ENCODE measurements at regions not wholly inside any gene's neighbourhood (a gene's known extent, or its start where the extent isn't known, plus 50 kb on each side); places are given as distances from the start of the nearest gene placed in this dataset.

DNA sequence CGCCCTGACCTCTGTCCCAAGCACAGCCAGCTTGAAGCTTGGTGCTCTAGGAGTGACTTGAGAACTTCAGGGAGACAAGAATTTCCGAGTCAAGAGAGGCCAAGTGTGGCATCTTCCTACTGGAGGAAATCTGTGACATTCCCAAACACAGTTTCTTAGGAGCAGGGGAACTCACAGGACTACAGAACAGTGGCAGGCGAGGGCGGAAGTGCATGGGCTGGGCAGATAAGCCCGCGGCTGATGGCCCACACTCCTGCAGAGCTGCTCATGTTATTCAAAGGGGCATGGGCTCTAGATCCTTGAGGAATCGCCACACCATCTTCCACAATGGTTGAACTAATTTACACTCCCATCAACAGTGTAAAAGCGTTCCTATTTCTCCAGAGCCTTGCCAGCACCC lies 168.8 kb downstream of the KATNAL1 start:
- Histone ChIP-seq H3K4me3 (ENCODE audit: low read depth, low read length) (no peak overlapping the region), H3K27me3 (replicated peaks) (no peaks in the 10 kb centered on the region), H3K27ac (peak overlapping the region; percentile 3), H3K36me3 (replicated peaks) (no peaks in the 10 kb centered on the region)
- DNase-seq, result no peak
- in situ Hi-C loops (cut with HindIII; ENCODE audit: low pct_ligation_motif_present, low sequenced_read_pairs), result no loop called here
- TF ChIP-seq, protein P1, sequence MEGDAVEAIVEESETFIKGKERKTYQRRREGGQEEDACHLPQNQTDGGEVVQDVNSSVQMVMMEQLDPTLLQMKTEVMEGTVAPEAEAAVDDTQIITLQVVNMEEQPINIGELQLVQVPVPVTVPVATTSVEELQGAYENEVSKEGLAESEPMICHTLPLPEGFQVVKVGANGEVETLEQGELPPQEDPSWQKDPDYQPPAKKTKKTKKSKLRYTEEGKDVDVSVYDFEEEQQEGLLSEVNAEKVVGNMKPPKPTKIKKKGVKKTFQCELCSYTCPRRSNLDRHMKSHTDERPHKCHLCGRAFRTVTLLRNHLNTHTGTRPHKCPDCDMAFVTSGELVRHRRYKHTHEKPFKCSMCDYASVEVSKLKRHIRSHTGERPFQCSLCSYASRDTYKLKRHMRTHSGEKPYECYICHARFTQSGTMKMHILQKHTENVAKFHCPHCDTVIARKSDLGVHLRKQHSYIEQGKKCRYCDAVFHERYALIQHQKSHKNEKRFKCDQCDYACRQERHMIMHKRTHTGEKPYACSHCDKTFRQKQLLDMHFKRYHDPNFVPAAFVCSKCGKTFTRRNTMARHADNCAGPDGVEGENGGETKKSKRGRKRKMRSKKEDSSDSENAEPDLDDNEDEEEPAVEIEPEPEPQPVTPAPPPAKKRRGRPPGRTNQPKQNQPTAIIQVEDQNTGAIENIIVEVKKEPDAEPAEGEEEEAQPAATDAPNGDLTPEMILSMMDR (IDR thresholded peaks at IDR 0.05; ENCODE audit: low read depth, low read length, missing control alignments), result no peak

DNA sequence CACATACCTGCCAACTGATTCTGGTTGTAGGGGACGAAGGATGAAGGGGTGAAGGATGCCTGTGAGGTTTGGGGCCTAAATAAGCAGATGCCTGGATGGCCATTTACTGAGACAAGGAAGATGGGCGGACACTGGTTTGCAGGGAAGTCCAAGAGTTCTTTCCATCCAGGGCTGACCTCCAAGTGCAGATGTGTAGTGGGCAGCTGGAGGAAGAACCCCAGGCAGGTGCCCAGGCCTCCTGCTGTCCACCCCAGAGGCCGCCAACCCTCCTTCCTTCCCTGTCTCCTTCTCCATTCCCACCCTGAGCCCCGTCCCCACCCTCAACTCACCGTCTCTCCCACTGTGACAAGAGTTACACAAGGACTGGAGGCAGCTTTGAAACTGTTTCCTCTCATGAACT lies 171.5 kb downstream of the KATNAL1 start:
- in situ Hi-C loops (cut with HindIII; ENCODE audit: low pct_ligation_motif_present, low sequenced_read_pairs), result no loop called here
- Histone ChIP-seq H3K4me3 (ENCODE audit: low read depth, low read length) (no peak overlapping the region), H3K36me3 (replicated peaks) (no peaks in the 10 kb centered on the region), H3K27ac (no peak overlapping the region), H3K27me3 (replicated peaks) (no peaks in the 10 kb centered on the region)
- DNase-seq, result no peak
- TF ChIP-seq, protein P1 (IDR thresholded peaks at IDR 0.05; ENCODE audit: low read depth, low read length, missing control alignments), result no peak

DNA sequence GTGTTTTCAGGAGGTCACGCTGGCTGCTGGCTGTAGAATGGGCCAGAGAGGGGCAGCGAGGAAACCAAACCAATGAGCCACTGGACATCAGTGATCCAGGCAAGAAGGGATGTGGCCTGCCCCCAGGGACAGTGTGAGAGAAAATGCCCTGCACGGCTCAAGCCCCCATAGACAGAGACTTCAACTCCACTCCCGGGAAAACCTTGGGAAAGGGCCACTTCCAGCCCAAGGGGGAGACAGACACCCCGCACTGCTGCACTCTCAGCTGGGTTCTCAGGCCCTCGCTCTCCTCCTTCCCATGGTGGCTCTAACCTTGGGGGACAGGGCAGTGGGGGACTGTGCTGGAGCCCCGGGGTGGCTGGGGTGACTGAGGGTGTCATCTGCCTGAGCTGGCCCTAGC lies 172.0 kb downstream of the KATNAL1 start:
- TF ChIP-seq, protein P1 (IDR thresholded peaks at IDR 0.05; ENCODE audit: low read depth, low read length, missing control alignments), result no peak
- Histone ChIP-seq H3K4me3 (ENCODE audit: low read depth, low read length) (no peak overlapping the region), H3K27me3 (replicated peaks) (no peaks in the 10 kb centered on the region), H3K27ac (no peak overlapping the region), H3K36me3 (replicated peaks) (no peaks in the 10 kb centered on the region)
- no peak for DNase-seq
- in situ Hi-C loops (cut with HindIII; ENCODE audit: low pct_ligation_motif_present, low sequenced_read_pairs), result no loop called here

DNA sequence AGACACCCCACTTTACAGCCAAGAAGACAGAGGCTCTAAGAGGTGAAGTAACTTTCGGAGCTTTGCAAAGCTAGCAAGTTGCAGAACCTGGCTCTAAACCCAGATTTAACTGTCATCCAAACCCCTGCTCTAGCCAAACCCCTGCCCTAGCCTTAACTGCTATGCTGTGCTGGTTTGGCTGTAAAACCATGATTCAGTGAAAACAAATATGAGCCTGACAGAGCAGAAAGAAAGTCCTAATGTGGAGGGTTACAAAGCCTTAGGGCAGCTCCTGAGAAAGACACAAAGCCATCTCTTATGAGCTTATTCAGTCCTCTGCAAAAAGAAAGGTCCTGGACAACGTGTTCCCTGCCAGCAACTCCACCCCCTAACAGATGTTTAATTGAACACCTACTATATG lies 172.8 kb downstream of the KATNAL1 start:
- Histone ChIP-seq H3K27ac (no peak overlapping the region), H3K4me3 (ENCODE audit: low read depth, low read length) (no peak overlapping the region), H3K27me3 (replicated peaks) (no peaks in the 10 kb centered on the region), H3K36me3 (replicated peaks) (no peaks in the 10 kb centered on the region)
- TF ChIP-seq, protein P1 (IDR thresholded peaks at IDR 0.05; ENCODE audit: low read depth, low read length, missing control alignments), result no peak
- no peak for DNase-seq
- in situ Hi-C loops (cut with HindIII; ENCODE audit: low pct_ligation_motif_present, low sequenced_read_pairs), result no loop called here

DNA sequence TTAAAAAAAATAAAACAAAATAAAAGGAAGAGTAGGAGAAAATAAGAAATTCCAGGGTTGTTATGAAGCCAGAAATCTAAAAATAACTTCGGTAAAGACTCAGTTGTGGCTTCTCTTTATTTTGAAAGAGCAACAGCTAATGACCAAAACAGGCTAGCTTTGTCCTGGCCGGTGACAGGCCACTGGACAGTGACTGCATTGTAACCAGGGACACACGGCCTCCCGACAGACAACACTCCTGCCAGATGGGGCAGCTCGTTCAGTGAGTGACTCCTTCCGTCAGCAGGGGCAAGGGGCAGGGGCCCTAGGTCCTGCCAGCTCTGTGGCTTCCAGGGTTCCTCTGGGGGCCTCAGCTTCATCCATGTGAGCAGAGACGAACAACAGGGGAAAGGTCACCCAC lies 173.4 kb downstream of the KATNAL1 start:
- in situ Hi-C loops (cut with HindIII; ENCODE audit: low pct_ligation_motif_present, low sequenced_read_pairs), result no loop called here
- H3K27me3 ChIP-seq (replicated peaks), result no peaks in the 10 kb centered on the region
- H3K36me3 ChIP-seq (replicated peaks), result no peaks in the 10 kb centered on the region
- no peak overlapping the region for H3K27ac ChIP-seq
- TF ChIP-seq, protein P1 (IDR thresholded peaks at IDR 0.05; ENCODE audit: low read depth, low read length, missing control alignments), result no peak
- H3K4me3 ChIP-seq (ENCODE audit: low read depth, low read length), result no peak overlapping the region
- no peak for DNase-seq

DNA sequence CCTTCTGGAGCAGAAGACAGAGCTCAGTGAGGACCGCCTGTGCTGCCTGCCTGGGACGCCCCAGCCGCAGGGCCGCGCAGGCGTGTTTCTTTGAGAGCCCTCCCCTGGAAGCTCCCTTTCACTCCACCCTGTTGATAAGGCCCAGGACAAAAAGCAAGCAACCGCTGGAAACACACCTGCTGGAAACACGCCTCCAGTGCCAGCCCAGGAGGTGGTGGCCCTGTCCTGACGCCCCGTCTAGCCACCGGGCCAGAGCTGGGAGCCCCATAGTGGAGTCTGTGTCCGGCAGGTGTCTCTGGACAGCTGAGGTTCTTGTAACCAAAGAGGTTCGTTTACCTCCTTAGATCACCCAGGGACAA lies 173.8 kb downstream of the KATNAL1 start:
- in situ Hi-C loops (cut with HindIII; ENCODE audit: low pct_ligation_motif_present, low sequenced_read_pairs), result no loop called here
- Histone ChIP-seq H3K27me3 (replicated peaks) (no peaks in the 10 kb centered on the region), H3K36me3 (replicated peaks) (no peaks in the 10 kb centered on the region), H3K4me3 (ENCODE audit: low read depth, low read length) (no peak overlapping the region), H3K27ac (no peak overlapping the region)
- TF ChIP-seq, protein P1 (IDR thresholded peaks at IDR 0.05; ENCODE audit: low read depth, low read length, missing control alignments), result no peak
- DNase-seq, result no peak
